GF-D8 (cell line): ENCODE measurements at regions not wholly inside any gene's neighbourhood (a gene's known extent, or its start where the extent isn't known, plus 50 kb on each side); places are given as distances from the start of the nearest gene placed in this dataset.
A peak's percentile ranks its signal among the peaks of the same experiment; 100 is the strongest.
"Not testable (repeated sequence)": the region's sequence is repeated elsewhere in the genome, so short reads cannot be mapped to it uniquely, and the experiment has no call there.

ENCODE experiments used
- DNase-seq: peaks from one replicate; lab custom pipeline; 2025; lab: John Stamatoyannopoulos, UW

- no peak for DNase-seq
These were observed 208.6 kb upstream of the SAMSN1 start for GRCh38 chr21:14754682-14755081.

- no peak for DNase-seq
These were observed 208.1 kb upstream of the SAMSN1 start for GRCh38 chr21:14754259-14754604.

GRCh38 chr21:14753466-14754258 is 207.5 kb upstream of the SAMSN1 start:
- no peak for DNase-seq

- DNase-seq = no peak
These were observed 207.0 kb upstream of the SAMSN1 start for GRCh38 chr21:14753069-14753465.

GRCh38 chr21:14752345-14752909 is 206.3 kb upstream of the SAMSN1 start:
- DNase-seq = no peak

GRCh38 chr21:14751602-14752344 is 205.7 kb upstream of the SAMSN1 start:
- DNase-seq = no peak

- no peak for DNase-seq
These were observed 204.9 kb upstream of the SAMSN1 start for GRCh38 chr21:14751011-14751410.

- no peak for DNase-seq
These were observed 203.9 kb upstream of the SAMSN1 start for GRCh38 chr21:14750041-14750440.

GRCh38 chr21:14748662-14749061 is 202.5 kb upstream of the SAMSN1 start:
- no peak for DNase-seq

GRCh38 chr21:14744368-14744767 is 198.3 kb upstream of the SAMSN1 start:
- no peak for DNase-seq

- DNase-seq = no peak
These were observed 196.0 kb upstream of the SAMSN1 start for GRCh38 chr21:14742119-14742518.

GRCh38 chr21:14741256-14741655 is 195.1 kb upstream of the SAMSN1 start:
- no peak for DNase-seq

GRCh38 chr21:14740692-14741091 is 194.6 kb upstream of the SAMSN1 start:
- no peak for DNase-seq

- no peak for DNase-seq
These were observed 194.0 kb upstream of the SAMSN1 start for GRCh38 chr21:14740116-14740515.

GRCh38 chr21:14739590-14739989 is 193.5 kb upstream of the SAMSN1 start:
- no peak for DNase-seq

GRCh38 chr21:14738576-14738975 is 192.5 kb upstream of the SAMSN1 start:
- not testable (repeated sequence) for DNase-seq

GRCh38 chr21:14737922-14738321 is 191.8 kb upstream of the SAMSN1 start:
- DNase-seq = peak; percentile 41

- DNase-seq = no peak
These were observed 191.2 kb upstream of the SAMSN1 start for GRCh38 chr21:14737284-14737691.

GRCh38 chr21:14736672-14737071 is 190.6 kb upstream of the SAMSN1 start:
- DNase-seq = no peak

- no peak for DNase-seq
These were observed 190.0 kb upstream of the SAMSN1 start for GRCh38 chr21:14736162-14736561.

GRCh38 chr21:14734833-14735232 is 188.7 kb upstream of the SAMSN1 start:
- DNase-seq = no peak

- DNase-seq = no peak
These were observed 188.1 kb upstream of the SAMSN1 start for GRCh38 chr21:14734191-14734590.

- no peak for DNase-seq
These were observed 179.1 kb upstream of the SAMSN1 start for GRCh38 chr21:14725219-14725618.
